Omental fat pad (tissue), 3 donors: ENCODE measurements at regions not wholly inside any gene's neighbourhood (a gene's known extent, or its start where the extent isn't known, plus 50 kb on each side); places are given as distances from the start of the nearest gene placed in this dataset.

Source experiments
- ATAC-seq: fragments of 150-250 bp; one replicate; pipeline ENCODE4 v1.9.1; 2016; ENCODE audit warnings: mild to moderate bottlenecking, moderate library complexity; ENCODE audit not compliant: low FRiP score
- DNase-seq: peaks from one replicate; pipeline ENCODE4 v3.0.0-alpha.2; 2019; ENCODE audit warnings: low spot score
- CTCF ChIP-seq, 3 donors: fragments of 450-650 bp; IDR thresholded peaks; one replicate each; pipeline ENCODE4 v1.5.1; 2016 to 2017; ENCODE audit warnings: antibody characterized with exemption in 3 of 3, mild to moderate bottlenecking in 3 of 3, moderate library complexity in 2 of 3

- DNase-seq (no peak), ATAC-seq (no peak)
- TF ChIP-seq CTCF (IDR thresholded peaks at IDR 0.05) = no peak
Observed at GRCh38 chr6:110043366-110043994, 65.4 kb downstream of the GPR6 start.

GRCh38 chr6:110044096-110044495, 66.0 kb downstream of the GPR6 start:
- no peak for DNase-seq
- no peak for TF ChIP-seq CTCF (IDR thresholded peaks at IDR 0.05)
- ATAC-seq = no peak

- no peak for TF ChIP-seq CTCF (IDR thresholded peaks at IDR 0.05)
- ATAC-seq = no peak
- DNase-seq = no peak
Observed at GRCh38 chr6:110044622-110045021, 66.5 kb downstream of the GPR6 start.

- DNase-seq (no peak), ATAC-seq (no peak)
- no peak for TF ChIP-seq CTCF (IDR thresholded peaks at IDR 0.05)
Observed at GRCh38 chr6:110048221-110048875, 70.2 kb downstream of the GPR6 start.

GRCh38 chr6:110049696-110050439, 71.8 kb downstream of the GPR6 start:
- ATAC-seq (no peak), DNase-seq (no peak)
- TF ChIP-seq CTCF (IDR thresholded peaks at IDR 0.05) = no peak
